GM06990 (cell line): ENCODE measurements at regions not wholly inside any gene's neighbourhood (a gene's known extent, or its start where the extent isn't known, plus 50 kb on each side); places are given as distances from the start of the nearest gene placed in this dataset.
"Not testable (repeated sequence)": the region's sequence is repeated elsewhere in the genome, so short reads cannot be mapped to it uniquely, and the experiment has no call there.

Experiments used
- DNase-seq: peaks from one replicate; pipeline ENCODE4 v3.0.0-alpha.2; 2011; ENCODE audit not compliant: insufficient read length; ENCODE audit errors: extremely low read depth
- H3K27me3 ChIP-seq: replicated peaks from 2 replicates; pipeline ENCODE4 v1.6.0; 2011; ENCODE audit warnings: low read length; ENCODE audit not compliant: control insufficient read depth, insufficient read depth
- H3K36me3 ChIP-seq: 2 replicates; pipeline ENCODE4 v1.5.1; 2011; ENCODE audit warnings: low read length; ENCODE audit not compliant: control insufficient read depth, insufficient read depth
- H3K4me3 ChIP-seq: replicated peaks from 2 replicates; pipeline ENCODE4 v1.5.1; 2011; ENCODE audit warnings: low read depth, mild to moderate bottlenecking, control low read depth, low read length
- CTCF ChIP-seq: IDR thresholded peaks from 2 replicates; pipeline ENCODE4 v1.5.1; 2011; ENCODE audit warnings: low read length, control low read depth, mild to moderate bottlenecking, inconsistent platforms; ENCODE audit not compliant: insufficient read depth, poor library complexity, severe bottlenecking

GRCh38 chr13:86491121-86491520 lies 691.9 kb upstream of the SLITRK6 start:
- no peak for TF ChIP-seq CTCF
- H3K36me3 ChIP-seq, result no peaks in the 10 kb centered on the region
- DNase-seq, result no peak
- H3K27me3 ChIP-seq, result no peaks in the 10 kb centered on the region
- no peak overlapping the region for H3K4me3 ChIP-seq

- H3K36me3 ChIP-seq, DNase-seq, H3K27me3 ChIP-seq: not testable (repeated sequence)
These were observed 702.7 kb upstream of the SLITRK6 start for GRCh38 chr13:86501931-86502330.

GRCh38 chr13:86510792-86511191 lies 711.6 kb upstream of the SLITRK6 start:
- Histone ChIP-seq H3K36me3 (no peaks in the 10 kb centered on the region), H3K4me3 (no peak overlapping the region), H3K27me3 (no peaks in the 10 kb centered on the region)
- no peak for TF ChIP-seq CTCF
- DNase-seq, result no peak

More at GRCh38 chr13:86501931-86502330, 702.7 kb upstream of the SLITRK6 start:
- H3K4me3 ChIP-seq, result not testable (repeated sequence)

- DNase-seq, result no peak
- Histone ChIP-seq H3K4me3 (no peak overlapping the region), H3K27me3 (no peaks in the 10 kb centered on the region), H3K36me3 (no peaks in the 10 kb centered on the region)
- no peak for TF ChIP-seq CTCF
These were observed 742.2 kb upstream of the SLITRK6 start for GRCh38 chr13:86541461-86541860.

GRCh38 chr13:86554066-86554465 lies 754.8 kb upstream of the SLITRK6 start:
- no peak overlapping the region for H3K4me3 ChIP-seq
- DNase-seq, result no peak
- no peaks in the 10 kb centered on the region for H3K27me3 ChIP-seq
- no peak for TF ChIP-seq CTCF
- no peaks in the 10 kb centered on the region for H3K36me3 ChIP-seq

GRCh38 chr13:86559901-86560300 lies 760.7 kb upstream of the SLITRK6 start:
- Histone ChIP-seq H3K4me3 (no peak overlapping the region), H3K27me3 (no peaks in the 10 kb centered on the region), H3K36me3 (no peaks in the 10 kb centered on the region)
- no peak for TF ChIP-seq CTCF
- DNase-seq, result no peak
